Sigmoid colon (tissue), 4 donors: ENCODE measurements at regions not wholly inside any gene's neighbourhood (a gene's known extent, or its start where the extent isn't known, plus 50 kb on each side); places are given as distances from the start of the nearest gene placed in this dataset.

Source experiments
- POLR2A ChIP-seq, 2 donors: fragments of 450-650 bp; IDR thresholded peaks; one replicate each; pipeline ENCODE4 v1.6.1; 2016; ENCODE audit warnings: antibody characterized with exemption in 2 of 2, mild to moderate bottlenecking in 2 of 2, moderate library complexity in 2 of 2
- POLR2AphosphoS5 ChIP-seq, 4 donors: sonication (generic); formaldehyde crosslinking; IDR thresholded peaks; one replicate each; pipeline ENCODE4 v1.6.1; 2017; ENCODE audit warnings: antibody characterized with exemption in 4 of 4
- TF ChIP-seq, protein P1 (sequence below), 4 experiments: fragments of 450-650 bp in 3 of 4; fragments of 200-600 bp in 1 of 4; IDR thresholded peaks; one replicate each; pipeline ENCODE4 v1.5.1; 2016 to 2019; ENCODE audit warnings: antibody characterized with exemption in 4 of 4, mild to moderate bottlenecking in 3 of 4, moderate library complexity in 2 of 4

DNA sequence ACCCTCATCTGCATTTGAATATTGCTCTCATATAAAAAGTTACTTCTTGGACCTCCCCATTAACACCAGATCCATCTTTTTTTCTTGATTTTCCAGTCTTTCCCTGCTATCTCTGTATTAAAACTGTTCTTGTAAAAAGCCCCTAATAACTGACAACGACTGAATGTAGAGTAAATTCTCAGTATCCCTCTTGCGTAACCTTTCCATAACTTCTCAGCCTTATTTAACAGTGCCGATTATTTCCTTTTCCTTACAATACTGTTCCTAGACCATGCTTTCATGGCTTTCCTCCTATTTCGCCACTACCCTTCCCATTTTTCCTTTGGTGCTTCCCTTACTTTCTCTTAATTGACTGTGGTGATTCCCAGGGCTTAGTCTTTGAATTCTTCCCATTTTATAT, 348.9 kb upstream of the DSEL start:
- TF ChIP-seq, protein P1, sequence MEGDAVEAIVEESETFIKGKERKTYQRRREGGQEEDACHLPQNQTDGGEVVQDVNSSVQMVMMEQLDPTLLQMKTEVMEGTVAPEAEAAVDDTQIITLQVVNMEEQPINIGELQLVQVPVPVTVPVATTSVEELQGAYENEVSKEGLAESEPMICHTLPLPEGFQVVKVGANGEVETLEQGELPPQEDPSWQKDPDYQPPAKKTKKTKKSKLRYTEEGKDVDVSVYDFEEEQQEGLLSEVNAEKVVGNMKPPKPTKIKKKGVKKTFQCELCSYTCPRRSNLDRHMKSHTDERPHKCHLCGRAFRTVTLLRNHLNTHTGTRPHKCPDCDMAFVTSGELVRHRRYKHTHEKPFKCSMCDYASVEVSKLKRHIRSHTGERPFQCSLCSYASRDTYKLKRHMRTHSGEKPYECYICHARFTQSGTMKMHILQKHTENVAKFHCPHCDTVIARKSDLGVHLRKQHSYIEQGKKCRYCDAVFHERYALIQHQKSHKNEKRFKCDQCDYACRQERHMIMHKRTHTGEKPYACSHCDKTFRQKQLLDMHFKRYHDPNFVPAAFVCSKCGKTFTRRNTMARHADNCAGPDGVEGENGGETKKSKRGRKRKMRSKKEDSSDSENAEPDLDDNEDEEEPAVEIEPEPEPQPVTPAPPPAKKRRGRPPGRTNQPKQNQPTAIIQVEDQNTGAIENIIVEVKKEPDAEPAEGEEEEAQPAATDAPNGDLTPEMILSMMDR (IDR thresholded peaks at IDR 0.05), result no peak
- no peak for TF ChIP-seq POLR2A (IDR thresholded peaks at IDR 0.05)
- TF ChIP-seq POLR2AphosphoS5 (IDR thresholded peaks at IDR 0.05), result no peak
